Vagina (tissue), 2 donors: ENCODE measurements at regions not wholly inside any gene's neighbourhood (a gene's known extent, or its start where the extent isn't known, plus 50 kb on each side); places are given as distances from the start of the nearest gene placed in this dataset.

Experiments used
- CTCF ChIP-seq, 3 experiments: fragments of 450-650 bp in 2 of 3; fragments of 200-600 bp in 1 of 3; sonication (generic) in 1 of 3; IDR thresholded peaks; one replicate each; pipeline ENCODE4 v1.5.1; 2017 to 2019; ENCODE audit warnings: antibody characterized with exemption in 3 of 3, mild to moderate bottlenecking in 2 of 3, moderate library complexity in 2 of 3
- POLR2A ChIP-seq, 2 donors: fragments of 450-650 bp; IDR thresholded peaks; one replicate each; pipeline ENCODE4 v1.6.1; 2017; ENCODE audit warnings: antibody characterized with exemption in 2 of 2, mild to moderate bottlenecking in 2 of 2, moderate library complexity in 2 of 2

DNA sequence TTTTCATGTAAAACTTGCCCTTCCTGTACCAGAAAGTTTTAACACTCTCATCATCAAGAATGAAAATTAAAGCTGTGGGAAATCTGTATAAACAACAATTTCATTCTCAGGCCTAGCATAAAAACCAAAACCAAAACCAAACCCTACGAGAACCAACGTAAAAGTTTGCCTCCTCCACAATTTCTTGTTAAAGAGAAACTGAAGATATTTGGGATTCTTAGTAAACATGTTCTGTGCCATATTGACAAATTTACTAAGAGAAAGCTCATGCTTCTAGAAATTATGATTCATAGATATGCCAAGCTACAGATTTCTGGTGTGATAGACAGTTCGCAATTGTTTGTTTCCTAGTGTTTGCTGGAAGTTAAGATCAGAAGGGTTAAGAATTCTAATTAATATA lies 801.0 kb upstream of the NUDT12 start:
- no peak for TF ChIP-seq CTCF (IDR thresholded peaks at IDR 0.05)
- no peak for TF ChIP-seq POLR2A (IDR thresholded peaks at IDR 0.05)
